DOHH2 (cell line): ENCODE measurements at regions not wholly inside any gene's neighbourhood (a gene's known extent, or its start where the extent isn't known, plus 50 kb on each side); places are given as distances from the start of the nearest gene placed in this dataset.

Experiments
- H3F3A ChIP-seq: fragments of 200-600 bp; sonication (generic), shearing (Covaris generic); 2 replicates; pipeline ENCODE4 v1.6.0; 2016; ENCODE audit warnings: antibody characterized with exemption, mild to moderate bottlenecking; ENCODE audit not compliant: control insufficient read depth, insufficient read depth
- H3K27ac ChIP-seq: fragments of 200-600 bp; sonication (generic); 2 replicates; pipeline ENCODE4 v1.5.1; 2014; ENCODE audit warnings: low read depth, mild to moderate bottlenecking, low read length, moderate library complexity
- H3K27me3 ChIP-seq: fragments of 200-600 bp; sonication (generic); 2 replicates; pipeline ENCODE4 v1.6.1; 2014; ENCODE audit warnings: mild to moderate bottlenecking, low read length, mixed read lengths; ENCODE audit not compliant: control insufficient read depth
- H3K36me3 ChIP-seq: fragments of 200-600 bp; sonication (generic); 2 replicates; pipeline ENCODE4 v1.6.1; 2014; ENCODE audit warnings: mild to moderate bottlenecking, low read length, moderate library complexity, mixed read lengths; ENCODE audit not compliant: control insufficient read depth
- H3K4me1 ChIP-seq: fragments of 200-600 bp; sonication (generic); 2 replicates; pipeline ENCODE4 v1.6.1; 2014; ENCODE audit warnings: mild to moderate bottlenecking, low read length, mixed read lengths; ENCODE audit not compliant: control insufficient read depth
- H3K4me2 ChIP-seq: fragments of 200-600 bp; sonication (generic); 2 replicates; pipeline ENCODE4 v1.6.0; 2014; ENCODE audit warnings: mild to moderate bottlenecking, low read length, moderate library complexity
- H3K4me3 ChIP-seq: fragments of 200-600 bp; sonication (generic); 2 replicates; pipeline ENCODE4 v1.5.1; 2014; ENCODE audit warnings: mild to moderate bottlenecking, low read length, mixed read lengths
- H3K79me2 ChIP-seq: fragments of 200-600 bp; sonication (generic); 2 replicates; pipeline ENCODE4 v1.6.1; 2014; ENCODE audit warnings: mild to moderate bottlenecking, low read length, mixed read lengths; ENCODE audit not compliant: control insufficient read depth
- H3K9me2 ChIP-seq: fragments of 200-600 bp; sonication (generic); replicated peaks from 2 replicates; pipeline ENCODE4 v1.6.1; 2014; ENCODE audit warnings: mild to moderate bottlenecking, low read length, mixed read lengths; ENCODE audit not compliant: control insufficient read depth
- H3K9me3 ChIP-seq: fragments of 200-600 bp; sonication (generic); 2 replicates; pipeline ENCODE4 v1.6.1; 2014; ENCODE audit warnings: antibody characterized with exemption, low read length, mixed read lengths; ENCODE audit not compliant: control insufficient read depth, insufficient read depth
- H4K20me1 ChIP-seq: fragments of 200-600 bp; sonication (generic); 2 replicates; pipeline ENCODE4 v1.6.0; 2014; ENCODE audit warnings: low read depth, mild to moderate bottlenecking, antibody characterized with exemption, low read length, moderate library complexity; ENCODE audit not compliant: control insufficient read depth, insufficient read depth
- EZH2phosphoT487 ChIP-seq: fragments of 200-600 bp; sonication (generic); IDR thresholded peaks from 2 replicates; pipeline ENCODE4 v1.6.1; 2017; ENCODE audit warnings: borderline replicate concordance, mild to moderate bottlenecking, antibody characterized with exemption, low read length, moderate library complexity, mixed read lengths
- TF ChIP-seq, protein P1 (sequence below): fragments of 200-600 bp; sonication (generic); IDR thresholded peaks from one replicate; pipeline ENCODE4 v1.5.1; 2014; ENCODE audit warnings: antibody characterized with exemption, mild to moderate bottlenecking, low read depth, low read length; ENCODE audit not compliant: poor library complexity, severe bottlenecking

DNA sequence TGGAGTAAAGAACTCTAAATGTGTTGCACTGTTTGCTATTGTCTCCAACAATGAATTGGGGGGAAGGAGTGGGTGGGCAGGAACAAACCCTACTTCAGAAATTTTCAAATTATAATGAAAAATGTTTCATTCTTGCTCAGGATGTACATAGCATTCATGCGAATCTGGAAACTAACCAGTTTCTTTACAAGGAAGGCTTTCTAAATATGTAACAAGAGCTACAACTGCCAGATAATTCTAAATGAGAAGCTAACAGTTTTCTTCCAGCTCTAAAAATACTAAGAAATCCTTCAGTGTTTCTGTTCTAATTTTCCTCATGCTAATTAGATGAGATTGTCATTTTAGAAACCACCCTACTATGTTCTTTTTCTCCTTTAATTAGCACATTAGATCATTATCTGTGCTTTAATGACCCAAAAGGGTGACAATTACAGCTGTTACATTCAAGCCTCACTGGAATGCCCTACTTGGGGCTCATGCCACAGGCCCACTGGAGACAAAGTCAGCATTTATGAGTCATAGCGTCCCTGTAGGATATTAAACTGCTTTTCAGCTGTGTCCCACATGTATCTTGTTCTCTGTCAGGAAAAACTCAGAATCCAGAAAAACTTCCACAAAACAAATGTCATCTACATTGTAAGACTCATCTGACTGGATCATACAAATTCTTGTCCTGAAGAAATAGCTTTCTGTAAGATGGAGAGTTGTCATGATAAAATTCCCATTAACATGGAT is 804.6 kb upstream of the CXADR start:
- no peaks in the 10 kb centered on the region for H3K36me3 ChIP-seq
- H3K79me2 ChIP-seq: no peaks in the 10 kb centered on the region
- no peaks in the 10 kb centered on the region for H3K4me1 ChIP-seq
- H3K9me3 ChIP-seq: no peaks in the 10 kb centered on the region; the same call in 1 of the 2 replicates
- H3K9me2 ChIP-seq: no peaks in the 10 kb centered on the region
- TF ChIP-seq, protein P1, sequence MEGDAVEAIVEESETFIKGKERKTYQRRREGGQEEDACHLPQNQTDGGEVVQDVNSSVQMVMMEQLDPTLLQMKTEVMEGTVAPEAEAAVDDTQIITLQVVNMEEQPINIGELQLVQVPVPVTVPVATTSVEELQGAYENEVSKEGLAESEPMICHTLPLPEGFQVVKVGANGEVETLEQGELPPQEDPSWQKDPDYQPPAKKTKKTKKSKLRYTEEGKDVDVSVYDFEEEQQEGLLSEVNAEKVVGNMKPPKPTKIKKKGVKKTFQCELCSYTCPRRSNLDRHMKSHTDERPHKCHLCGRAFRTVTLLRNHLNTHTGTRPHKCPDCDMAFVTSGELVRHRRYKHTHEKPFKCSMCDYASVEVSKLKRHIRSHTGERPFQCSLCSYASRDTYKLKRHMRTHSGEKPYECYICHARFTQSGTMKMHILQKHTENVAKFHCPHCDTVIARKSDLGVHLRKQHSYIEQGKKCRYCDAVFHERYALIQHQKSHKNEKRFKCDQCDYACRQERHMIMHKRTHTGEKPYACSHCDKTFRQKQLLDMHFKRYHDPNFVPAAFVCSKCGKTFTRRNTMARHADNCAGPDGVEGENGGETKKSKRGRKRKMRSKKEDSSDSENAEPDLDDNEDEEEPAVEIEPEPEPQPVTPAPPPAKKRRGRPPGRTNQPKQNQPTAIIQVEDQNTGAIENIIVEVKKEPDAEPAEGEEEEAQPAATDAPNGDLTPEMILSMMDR: no peak
- no peak for TF ChIP-seq EZH2phosphoT487
- no peak overlapping the region for H3K4me3 ChIP-seq
- H3F3A ChIP-seq: no peaks in the 10 kb centered on the region
- no peak overlapping the region for H3K4me2 ChIP-seq
- H4K20me1 ChIP-seq: no peaks in the 10 kb centered on the region
- H3K27ac ChIP-seq: no peak overlapping the region
- H3K27me3 ChIP-seq: no peaks in the 10 kb centered on the region

DNA sequence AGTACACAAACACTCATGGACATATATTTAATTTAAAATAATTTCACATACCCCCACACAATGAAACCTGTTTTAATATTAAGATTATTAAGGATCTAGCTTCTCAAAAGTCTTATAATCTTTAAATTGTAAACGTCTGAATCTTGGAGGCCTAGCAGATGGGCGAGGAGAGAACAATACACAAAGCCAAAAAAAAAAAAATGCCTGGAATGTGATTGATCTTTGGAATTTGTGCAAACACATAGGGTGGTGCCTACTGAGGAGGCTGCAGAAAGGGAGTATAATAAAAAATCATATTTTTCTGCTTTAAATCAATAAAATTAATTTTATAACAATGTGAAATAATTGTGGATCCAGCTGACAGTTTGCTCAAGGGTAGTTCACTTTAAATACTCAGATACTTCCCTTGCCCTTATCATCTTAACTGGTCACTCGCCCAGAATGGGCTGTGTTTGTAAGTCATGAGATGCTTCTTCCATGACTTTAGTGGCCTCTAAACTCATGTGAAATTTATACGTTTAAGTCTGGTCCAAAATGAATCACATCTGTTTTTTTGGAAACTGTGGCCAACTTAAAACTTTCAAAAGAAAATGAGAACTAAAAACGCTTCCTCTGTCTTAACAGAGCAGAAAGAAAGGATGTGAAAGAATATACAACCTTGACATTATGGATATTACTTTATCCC is 802.8 kb upstream of the CXADR start:
- Histone ChIP-seq H3K9me2 (no peaks in the 10 kb centered on the region), H3K4me1 (no peaks in the 10 kb centered on the region), H3K4me2 (no peak overlapping the region), H4K20me1 (no peaks in the 10 kb centered on the region), H3F3A (no peaks in the 10 kb centered on the region), H3K9me3 (no peaks in the 10 kb centered on the region; the same call in 1 of the 2 replicates), H3K36me3 (no peaks in the 10 kb centered on the region), H3K27ac (no peak overlapping the region), H3K27me3 (no peaks in the 10 kb centered on the region), H3K79me2 (no peaks in the 10 kb centered on the region), H3K4me3 (no peak overlapping the region)
- TF ChIP-seq, protein P1: no peak
- TF ChIP-seq EZH2phosphoT487: no peak

DNA sequence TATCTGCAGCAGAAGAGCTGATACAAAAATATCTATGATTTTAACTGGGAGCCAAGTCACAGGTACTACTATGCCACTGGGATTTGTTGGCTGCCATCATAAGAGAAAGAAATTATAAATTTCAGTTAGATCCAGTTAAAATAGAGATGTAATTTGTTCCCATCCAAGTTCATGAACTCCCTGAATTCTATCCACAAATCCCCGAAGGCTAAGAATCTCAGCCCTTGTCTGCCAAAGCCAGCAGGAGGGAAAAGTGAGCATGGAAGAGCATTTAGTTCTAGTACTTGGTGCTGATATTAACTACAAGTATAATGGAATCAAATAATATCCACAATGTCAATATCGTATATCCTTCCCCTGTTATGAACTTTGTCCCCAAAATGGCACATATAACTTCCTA is 801.1 kb upstream of the CXADR start:
- Histone ChIP-seq H3F3A (no peaks in the 10 kb centered on the region), H3K4me3 (no peak overlapping the region), H3K27me3 (no peaks in the 10 kb centered on the region), H4K20me1 (no peaks in the 10 kb centered on the region), H3K9me3 (no peaks in the 10 kb centered on the region; the same call in 1 of the 2 replicates), H3K79me2 (no peaks in the 10 kb centered on the region), H3K36me3 (no peaks in the 10 kb centered on the region), H3K9me2 (no peaks in the 10 kb centered on the region), H3K27ac (no peak overlapping the region), H3K4me1 (no peaks in the 10 kb centered on the region), H3K4me2 (no peak overlapping the region)
- TF ChIP-seq EZH2phosphoT487: no peak
- TF ChIP-seq, protein P1: no peak
